ENCODE measurements at regions not wholly inside any gene's neighbourhood (a gene's known extent, or its start where the extent isn't known, plus 50 kb on each side); places are given as distances from the start of the nearest gene placed in this dataset.

- TF ChIP-seq CTCF (IDR thresholded peaks at IDR 0.05): no peak
- TF ChIP-seq POLR2A (IDR thresholded peaks at IDR 0.05): no peak
Measured at GRCh38 chr10:11395161-11395560, 216.3 kb downstream of the USP6NL start.

Data from right lobe of liver (tissue), 4 donors.